ENCODE measurements at regions not wholly inside any gene's neighbourhood (a gene's known extent, or its start where the extent isn't known, plus 50 kb on each side); places are given as distances from the start of the nearest gene placed in this dataset.
"Not testable (repeated sequence)": the region's sequence is repeated elsewhere in the genome, so short reads cannot be mapped to it uniquely, and the experiment has no call there.

GRCh38 chr14:23766737-23767401, 130.7 kb downstream of the DHRS2 start:
- ChIA-PET POLR2A (no interaction called here), CTCF (interaction anchor here (0.8 kb wide), 1 partner anchor 10 kb away, joined by 9 read pairs; no protein-coding TSS in a partner anchor)
- TF ChIP-seq, protein P1, sequence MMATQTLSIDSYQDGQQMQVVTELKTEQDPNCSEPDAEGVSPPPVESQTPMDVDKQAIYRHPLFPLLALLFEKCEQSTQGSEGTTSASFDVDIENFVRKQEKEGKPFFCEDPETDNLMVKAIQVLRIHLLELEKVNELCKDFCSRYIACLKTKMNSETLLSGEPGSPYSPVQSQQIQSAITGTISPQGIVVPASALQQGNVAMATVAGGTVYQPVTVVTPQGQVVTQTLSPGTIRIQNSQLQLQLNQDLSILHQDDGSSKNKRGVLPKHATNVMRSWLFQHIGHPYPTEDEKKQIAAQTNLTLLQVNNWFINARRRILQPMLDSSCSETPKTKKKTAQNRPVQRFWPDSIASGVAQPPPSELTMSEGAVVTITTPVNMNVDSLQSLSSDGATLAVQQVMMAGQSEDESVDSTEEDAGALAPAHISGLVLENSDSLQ (IDR thresholded peaks at IDR 0.05), result no peak
- TF ChIP-seq SP1 (IDR thresholded peaks at IDR 0.05), result no peak
- no peak for TF ChIP-seq HDGF (IDR thresholded peaks at IDR 0.05; ENCODE audit: borderline replicate concordance)
- no peak for TF ChIP-seq TARDBP (IDR thresholded peaks at IDR 0.05)
- DNase-seq (ENCODE audit: extremely low spot score), result no peak

DNA sequence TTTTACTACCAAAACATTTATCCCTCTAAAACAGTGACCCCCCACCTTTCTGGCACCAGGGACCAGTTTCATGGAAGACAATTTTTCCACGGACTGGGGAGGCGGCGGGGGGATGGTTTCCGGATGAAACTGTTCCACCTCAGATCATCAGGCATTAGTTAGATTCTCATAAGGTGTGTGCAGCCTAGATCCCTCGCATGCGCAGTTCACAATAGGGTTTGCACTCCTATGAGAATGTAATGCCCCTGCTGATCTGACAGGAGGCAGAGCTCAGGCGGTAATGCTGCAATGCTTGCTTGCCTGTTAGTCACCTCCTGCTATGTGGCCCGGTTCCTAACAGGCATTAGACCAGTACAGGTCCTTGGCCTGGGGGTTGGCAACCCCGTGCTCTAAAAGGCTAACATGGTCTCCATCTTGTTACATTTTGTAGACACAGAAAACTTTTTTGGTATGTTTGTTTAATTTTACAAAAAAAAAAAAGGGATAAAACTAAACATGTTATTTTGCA, 133.1 kb downstream of the DHRS2 start:
- POLR2A ChIA-PET; DNase-seq (ENCODE audit: extremely low spot score); CTCF ChIA-PET: not testable (repeated sequence)

GRCh38 chr14:23773981-23774380, 137.8 kb downstream of the DHRS2 start:
- CTCF ChIA-PET, result no interaction called here
- no peak for TF ChIP-seq SP1 (IDR thresholded peaks at IDR 0.05)
- no peak for TF ChIP-seq LEF1 (IDR thresholded peaks at IDR 0.05; ENCODE audit: borderline replicate concordance)
- TF ChIP-seq FOXA1 (IDR thresholded peaks at IDR 0.05), result no peak
- TF ChIP-seq FOXM1 (IDR thresholded peaks at IDR 0.05; ENCODE audit: borderline replicate concordance), result no peak
- TF ChIP-seq FOXK2 (IDR thresholded peaks at IDR 0.05), result no peak
- TF ChIP-seq HDGF (IDR thresholded peaks at IDR 0.05; ENCODE audit: borderline replicate concordance), result no peak
- TF ChIP-seq CTBP1 (IDR thresholded peaks at IDR 0.05; ENCODE audit: borderline replicate concordance), result no peak
- TF ChIP-seq, protein P1 (IDR thresholded peaks at IDR 0.05), result no peak
- no peak for TF ChIP-seq TARDBP (IDR thresholded peaks at IDR 0.05)
- no peak for TF ChIP-seq SUZ12 (IDR thresholded peaks at IDR 0.05)
- TF ChIP-seq BHLHE40 (IDR thresholded peaks at IDR 0.05; ENCODE audit: borderline replicate concordance), result no peak
- no peak for DNase-seq (ENCODE audit: extremely low spot score)
- POLR2A ChIA-PET, result no interaction called here

DNA sequence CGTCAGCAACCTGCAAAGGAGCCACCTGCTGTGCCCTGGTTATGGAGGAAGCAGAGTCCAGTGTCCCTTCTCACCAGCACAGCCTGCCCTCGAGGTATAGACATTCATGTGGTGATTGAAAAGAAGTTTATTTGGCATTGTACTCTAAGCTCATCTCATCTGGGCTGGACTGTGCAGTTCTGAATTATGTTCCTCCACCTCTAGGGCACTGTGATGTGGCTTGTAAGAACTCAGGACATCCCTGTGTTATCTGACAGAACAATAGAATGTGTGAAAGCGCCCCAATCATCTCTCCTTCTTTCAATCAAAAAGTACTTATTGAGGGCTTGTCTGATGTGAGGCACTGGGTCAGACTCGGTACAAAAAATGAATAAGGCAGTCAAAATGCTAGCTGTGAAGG, 140.1 kb downstream of the DHRS2 start:
- CTCF ChIA-PET, result interaction anchor here (0.8 to 1.7 kb wide), 2 partner anchors 10 to 144 kb away, joined by 6 to 9 read pairs; no protein-coding TSS in a partner anchor
- no peak for DNase-seq (ENCODE audit: extremely low spot score)
- POLR2A ChIA-PET, result no interaction called here
- TF ChIP-seq CTBP1 (IDR thresholded peaks at IDR 0.05; ENCODE audit: borderline replicate concordance) (no peak), ZNF384 (IDR thresholded peaks at IDR 0.05) (no peak), HDGF (IDR thresholded peaks at IDR 0.05; ENCODE audit: borderline replicate concordance) (no peak), TARDBP (IDR thresholded peaks at IDR 0.05) (no peak), ARNT (IDR thresholded peaks at IDR 0.05) (no peak)
- TF ChIP-seq, protein P1 (IDR thresholded peaks at IDR 0.05), result no peak

DNA sequence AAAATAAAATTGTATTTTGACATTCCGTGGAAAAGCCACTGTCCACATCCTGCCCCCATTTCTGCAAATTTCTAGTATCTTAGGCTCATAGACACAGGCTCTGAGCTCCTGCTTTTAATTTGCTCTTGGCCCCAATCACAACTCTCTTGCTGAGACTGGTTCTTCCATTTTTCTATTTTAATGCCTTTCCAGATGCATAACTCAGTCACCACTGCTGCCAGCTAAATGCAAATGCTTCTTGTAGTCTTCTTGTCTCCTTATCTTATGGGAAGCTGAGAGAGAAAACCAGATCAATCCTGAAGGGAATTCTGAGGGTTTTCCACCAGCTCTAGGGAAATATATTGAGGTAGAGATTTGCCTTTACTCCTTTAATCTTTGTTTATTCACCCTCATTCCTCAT, 149.0 kb downstream of the DHRS2 start:
- TF ChIP-seq SUZ12 (IDR thresholded peaks at IDR 0.05) (no peak), ARNT (IDR thresholded peaks at IDR 0.05) (no peak), LEF1 (IDR thresholded peaks at IDR 0.05; ENCODE audit: borderline replicate concordance) (no peak), ZNF384 (IDR thresholded peaks at IDR 0.05) (no peak), HDGF (IDR thresholded peaks at IDR 0.05; ENCODE audit: borderline replicate concordance) (no peak), TARDBP (IDR thresholded peaks at IDR 0.05) (no peak), NFRKB (IDR thresholded peaks at IDR 0.05) (no peak), ELF4 (IDR thresholded peaks at IDR 0.05) (no peak), BHLHE40 (IDR thresholded peaks at IDR 0.05; ENCODE audit: borderline replicate concordance) (no peak), CTBP1 (IDR thresholded peaks at IDR 0.05; ENCODE audit: borderline replicate concordance) (no peak), L3MBTL2 (conservative IDR thresholded peaks at IDR 0.05) (no peak), FOXA1 (IDR thresholded peaks at IDR 0.05) (no peak), FOXM1 (IDR thresholded peaks at IDR 0.05; ENCODE audit: borderline replicate concordance) (no peak), SP1 (IDR thresholded peaks at IDR 0.05) (no peak), FOXK2 (IDR thresholded peaks at IDR 0.05) (no peak)
- TF ChIP-seq, protein P1 (IDR thresholded peaks at IDR 0.05), result no peak
- ChIA-PET POLR2A (no interaction called here), CTCF (no interaction called here)
- DNase-seq (ENCODE audit: extremely low spot score), result no peak

DNA sequence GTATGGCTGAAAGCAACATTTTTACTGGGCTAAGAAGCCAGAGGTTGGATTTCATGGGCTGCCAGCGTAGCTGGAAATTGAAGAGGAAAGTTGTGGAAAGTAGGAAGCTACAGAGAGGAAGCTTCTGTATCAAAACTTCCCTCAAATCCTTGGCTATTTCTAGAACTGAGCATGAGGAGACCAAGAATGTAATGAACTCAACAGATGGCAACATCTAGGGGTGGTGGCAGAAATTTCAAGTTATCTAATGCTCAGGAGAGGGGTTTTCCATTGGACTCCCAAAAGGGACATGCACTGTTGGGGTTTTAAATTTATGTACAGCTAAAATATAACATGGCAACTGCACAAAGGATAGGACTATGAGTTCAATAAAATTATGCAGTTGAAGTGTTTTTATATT, 151.3 kb downstream of the DHRS2 start:
- ChIA-PET CTCF (no interaction called here), POLR2A (no interaction called here)
- no peak for DNase-seq (ENCODE audit: extremely low spot score)
- TF ChIP-seq TARDBP (IDR thresholded peaks at IDR 0.05), result no peak
- no peak for TF ChIP-seq LEF1 (IDR thresholded peaks at IDR 0.05; ENCODE audit: borderline replicate concordance)
- no peak for TF ChIP-seq L3MBTL2 (conservative IDR thresholded peaks at IDR 0.05)

Measured in HEK293T (cell line).